RWPE2 (cell line): ENCODE measurements at regions not wholly inside any gene's neighbourhood (a gene's known extent, or its start where the extent isn't known, plus 50 kb on each side); places are given as distances from the start of the nearest gene placed in this dataset.

Source experiments
- ATAC-seq: fragments of 200-7000 bp; cut with Tn5 transposase; 3 replicates; pipeline ENCODE4 v1.9.1; 2021; ENCODE audit warnings: low read depth
- DNase-seq: peaks from one replicate; pipeline ENCODE4 v3.0.0-alpha.2; 2020; ENCODE audit warnings: low spot score
- H3K27ac ChIP-seq: fragments of 450-650 bp; 2 replicates; pipeline ENCODE4 v1.5.1; 2017; ENCODE audit warnings: mild to moderate bottlenecking; ENCODE audit not compliant: poor library complexity, severe bottlenecking
- H3K27me3 ChIP-seq: fragments of 250-450 bp; sonication (Bioruptor Pico); 2 replicates; pipeline ENCODE4 v1.5.1; 2021; ENCODE audit warnings: mild to moderate bottlenecking, moderate library complexity; ENCODE audit not compliant: insufficient read depth, poor library complexity, severe bottlenecking
- H3K36me3 ChIP-seq: fragments of 250-450 bp; sonication (Bioruptor Pico); 2 replicates; pipeline ENCODE4 v1.5.1; 2020; ENCODE audit warnings: low read depth, mild to moderate bottlenecking, moderate library complexity
- H3K4me1 ChIP-seq: fragments of 250-450 bp; sonication (Bioruptor Pico); 2 replicates; pipeline ENCODE4 v1.5.1; 2021; ENCODE audit warnings: mild to moderate bottlenecking, moderate library complexity; ENCODE audit not compliant: insufficient read depth, poor library complexity, severe bottlenecking
- H3K4me3 ChIP-seq: fragments of 250-450 bp; sonication (Bioruptor Pico); 2 replicates; pipeline ENCODE4 v1.5.1; 2021; ENCODE audit warnings: mild to moderate bottlenecking, moderate library complexity; ENCODE audit not compliant: severe bottlenecking
- H3K9me3 ChIP-seq: fragments of 250-450 bp; sonication (Bioruptor Pico); 2 replicates; pipeline ENCODE4 v1.5.1; 2021; ENCODE audit warnings: mild to moderate bottlenecking, moderate library complexity; ENCODE audit not compliant: severe bottlenecking
- CTCF ChIP-seq: fragments of 450-650 bp; IDR thresholded peaks from one replicate; pipeline ENCODE4 v1.5.1; 2017; ENCODE audit warnings: mild to moderate bottlenecking, moderate library complexity; ENCODE audit not compliant: poor library complexity, severe bottlenecking

GRCh38 chr5:125228363-125229070 is 482.1 kb upstream of the ZNF608 start:
- DNase-seq (no peak), ATAC-seq (no peak)
- H3K4me3 ChIP-seq, result no peak overlapping the region
- TF ChIP-seq CTCF, result no peak
- H3K27me3 ChIP-seq, result no peaks in the 10 kb centered on the region
- H3K27ac ChIP-seq, result no peak overlapping the region
- H3K36me3 ChIP-seq, result no peaks in the 10 kb centered on the region
- no peaks in the 10 kb centered on the region for H3K4me1 ChIP-seq
- no peaks in the 10 kb centered on the region for H3K9me3 ChIP-seq

- H3K4me3 ChIP-seq, result no peak overlapping the region
- DNase-seq, result no peak
- no peak overlapping the region for H3K27ac ChIP-seq
- H3K36me3 ChIP-seq, result no peaks in the 10 kb centered on the region
- H3K4me1 ChIP-seq, result no peaks in the 10 kb centered on the region
- H3K9me3 ChIP-seq, result no peaks in the 10 kb centered on the region
- H3K27me3 ChIP-seq, result no peaks in the 10 kb centered on the region
- no peak for ATAC-seq
- no peak for TF ChIP-seq CTCF
Observed at GRCh38 chr5:125229556-125229955, 483.1 kb upstream of the ZNF608 start.

- H3K27ac ChIP-seq, result no peak overlapping the region
- no peak for ATAC-seq
- no peaks in the 10 kb centered on the region for H3K4me1 ChIP-seq
- H3K4me3 ChIP-seq, result no peak overlapping the region
- no peaks in the 10 kb centered on the region for H3K9me3 ChIP-seq
- no peaks in the 10 kb centered on the region for H3K27me3 ChIP-seq
- DNase-seq, result no peak
- no peak for TF ChIP-seq CTCF
- H3K36me3 ChIP-seq, result no peaks in the 10 kb centered on the region
Observed at GRCh38 chr5:125232779-125233230, 486.4 kb upstream of the ZNF608 start.

- TF ChIP-seq CTCF, result no peak
- no peak for ATAC-seq
- no peaks in the 10 kb centered on the region for H3K4me1 ChIP-seq
Observed at GRCh38 chr5:125233944-125234343, 487.5 kb upstream of the ZNF608 start.

GRCh38 chr5:125236007-125236406 is 489.6 kb upstream of the ZNF608 start:
- Histone ChIP-seq H3K4me3 (no peak overlapping the region), H3K4me1 (no peaks in the 10 kb centered on the region), H3K27me3 (no peaks in the 10 kb centered on the region), H3K36me3 (no peaks in the 10 kb centered on the region), H3K27ac (no peak overlapping the region), H3K9me3 (no peaks in the 10 kb centered on the region)
- DNase-seq (no peak), ATAC-seq (no peak)
- TF ChIP-seq CTCF, result no peak

More at GRCh38 chr5:125233944-125234343, 487.5 kb upstream of the ZNF608 start:
- Histone ChIP-seq H3K9me3 (no peaks in the 10 kb centered on the region), H3K4me3 (no peak overlapping the region), H3K27me3 (no peaks in the 10 kb centered on the region), H3K27ac (no peak overlapping the region), H3K36me3 (no peaks in the 10 kb centered on the region)
- no peak for DNase-seq
